ENCODE measurements at regions not wholly inside any gene's neighbourhood (a gene's known extent, or its start where the extent isn't known, plus 50 kb on each side); places are given as distances from the start of the nearest gene placed in this dataset.
A peak's percentile ranks its signal among the peaks of the same experiment; 100 is the strongest.
"Not testable (repeated sequence)": the region's sequence is repeated elsewhere in the genome, so short reads cannot be mapped to it uniquely, and the experiment has no call there.

DNA sequence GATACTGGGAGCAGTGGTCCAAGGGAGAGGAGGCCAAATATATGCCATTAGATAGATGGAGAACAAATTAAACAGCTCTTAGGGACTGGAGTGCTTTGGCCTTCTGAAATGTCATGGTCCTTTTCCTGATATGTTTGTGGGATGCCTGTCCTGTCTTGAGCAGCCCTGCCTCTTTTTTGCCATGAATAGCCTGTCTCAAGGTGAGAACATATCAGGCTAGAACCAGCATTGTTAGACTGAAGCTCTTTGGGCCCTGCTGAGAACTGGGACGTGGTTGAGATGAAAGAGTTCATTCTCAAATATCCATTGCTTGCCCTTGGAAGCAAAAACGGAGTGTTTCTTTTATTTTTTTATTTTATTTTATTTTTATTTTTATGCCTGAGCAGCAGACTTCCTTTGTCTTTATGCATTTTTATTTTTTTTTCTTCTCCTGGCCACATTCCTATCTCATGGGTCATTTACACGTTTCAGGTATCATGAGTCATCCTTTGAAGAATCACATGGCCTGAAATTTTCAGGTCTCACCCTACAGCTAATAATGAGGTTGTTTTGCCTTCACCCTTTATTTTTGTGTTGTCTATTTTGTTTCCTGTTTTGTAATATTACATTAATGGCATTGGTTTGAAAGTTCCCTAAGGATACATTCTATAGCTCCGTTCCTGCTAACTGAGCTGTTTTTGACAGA, 371.4 kb downstream of the PSAT1 start:
- no peak for DNase-seq

DNA sequence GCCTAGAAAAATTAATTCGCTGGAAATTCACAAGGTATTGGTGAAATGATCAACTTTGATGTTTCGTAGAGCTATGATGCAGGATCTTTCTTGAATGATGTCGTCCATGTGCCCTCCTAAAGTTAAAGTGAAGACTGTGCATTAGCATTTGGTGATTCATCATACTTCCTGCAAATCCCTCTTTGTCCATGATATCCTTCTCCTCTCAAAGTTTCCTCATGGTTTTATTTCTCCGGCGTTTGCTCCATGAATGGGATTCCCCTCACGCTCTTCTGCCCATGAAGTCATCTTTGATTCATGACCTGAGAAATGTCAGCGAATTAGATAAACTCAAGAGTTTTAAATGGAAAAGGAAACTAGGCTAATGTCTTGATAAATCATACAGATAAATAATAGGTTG, 372.7 kb downstream of the PSAT1 start:
- DNase-seq = no peak

GRCh38 chr9:78671785-78672184, 374.9 kb downstream of the PSAT1 start:
- DNase-seq = no peak

- DNase-seq = no peak
These were observed 377.9 kb downstream of the PSAT1 start for GRCh38 chr9:78674874-78675273.

DNA sequence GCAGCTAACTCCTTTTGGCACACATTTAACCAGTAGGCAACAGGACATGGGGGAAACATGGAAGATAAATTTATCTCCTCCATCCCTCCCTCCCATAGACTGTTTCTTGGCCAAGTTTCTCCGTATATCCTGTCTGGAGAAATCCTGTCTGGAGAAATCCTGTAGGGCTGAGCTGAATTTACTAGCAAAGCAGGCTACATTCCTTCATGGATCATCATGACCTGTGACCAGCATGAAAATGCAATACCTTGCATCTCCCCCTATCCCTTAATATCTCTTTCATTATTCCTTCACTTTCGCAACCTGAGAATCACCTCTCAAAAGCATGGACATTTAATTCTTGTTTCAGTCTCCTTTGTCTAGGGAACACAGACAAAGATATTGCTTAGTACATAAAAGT, 379.1 kb downstream of the PSAT1 start:
- DNase-seq = no peak

- no peak for DNase-seq
These were observed 379.7 kb downstream of the PSAT1 start for GRCh38 chr9:78676623-78677022.

DNA sequence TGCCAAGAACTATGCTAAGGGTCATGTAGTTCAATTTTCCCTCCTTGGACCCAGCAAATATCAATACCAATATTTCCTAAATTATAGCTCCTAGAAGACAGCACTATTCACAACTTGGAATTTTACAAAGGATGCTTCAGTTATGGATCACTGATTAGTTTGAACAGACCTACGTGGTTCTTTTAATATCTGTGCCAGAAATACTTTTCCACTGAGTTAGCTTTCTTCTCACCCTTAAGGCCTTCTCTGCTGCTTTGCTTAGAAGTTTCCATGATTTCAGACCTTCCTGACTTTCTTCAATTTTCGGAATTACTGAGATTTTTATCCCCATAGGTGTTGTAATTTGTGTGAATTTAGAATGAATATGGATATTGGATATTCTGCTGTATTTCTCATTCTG, 380.4 kb downstream of the PSAT1 start:
- DNase-seq = no peak

DNA sequence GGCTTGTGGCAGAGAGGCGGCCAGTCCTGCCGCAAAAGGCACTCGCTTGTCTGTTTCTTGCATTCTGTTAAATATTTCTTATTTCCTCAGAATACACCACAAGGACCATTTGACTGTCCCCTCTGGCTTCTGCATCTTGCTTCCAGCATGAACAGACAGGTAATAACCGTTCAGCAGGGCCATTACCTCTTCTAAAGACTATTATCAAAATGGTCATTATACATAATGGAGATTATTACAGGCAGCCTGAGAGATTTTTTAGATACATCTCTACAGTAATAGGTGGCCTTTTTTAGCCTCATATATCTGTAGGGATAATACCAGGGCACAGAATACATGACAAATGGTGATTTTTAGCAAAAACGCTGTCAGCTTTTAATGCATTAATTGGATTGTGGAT, 382.0 kb downstream of the PSAT1 start:
- DNase-seq = no peak

- no peak for DNase-seq
These were observed 383.3 kb downstream of the PSAT1 start for GRCh38 chr9:78680196-78680595.

GRCh38 chr9:78682216-78682615, 385.3 kb downstream of the PSAT1 start:
- no peak for DNase-seq

GRCh38 chr9:78685471-78685870, 388.5 kb downstream of the PSAT1 start:
- DNase-seq = no peak

- no peak for DNase-seq
These were observed 391.9 kb downstream of the PSAT1 start for GRCh38 chr9:78688796-78689195.

GRCh38 chr9:78691542-78691941, 394.6 kb downstream of the PSAT1 start:
- no peak for DNase-seq

- no peak for DNase-seq
These were observed 395.9 kb downstream of the PSAT1 start for GRCh38 chr9:78692871-78693270.

DNA sequence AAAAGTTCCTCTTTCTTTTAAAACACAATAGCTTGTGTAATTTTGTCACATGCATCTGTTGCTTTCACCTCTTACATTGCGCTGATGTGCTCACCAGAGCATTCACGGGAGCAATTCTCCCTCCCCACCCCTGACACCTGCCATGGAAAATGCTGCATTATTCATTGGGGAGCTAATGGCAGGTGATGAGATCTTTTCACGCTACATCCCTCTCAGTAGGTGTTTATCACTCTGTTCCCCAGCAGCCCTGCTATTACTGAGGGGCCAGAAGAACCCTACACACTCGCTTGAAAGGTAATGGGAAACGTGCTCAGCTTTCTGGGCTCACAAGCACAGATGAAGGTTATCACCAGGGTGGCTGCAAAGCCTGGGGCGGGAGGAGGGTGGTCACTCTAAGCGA, 398.0 kb downstream of the PSAT1 start:
- DNase-seq = no peak

DNA sequence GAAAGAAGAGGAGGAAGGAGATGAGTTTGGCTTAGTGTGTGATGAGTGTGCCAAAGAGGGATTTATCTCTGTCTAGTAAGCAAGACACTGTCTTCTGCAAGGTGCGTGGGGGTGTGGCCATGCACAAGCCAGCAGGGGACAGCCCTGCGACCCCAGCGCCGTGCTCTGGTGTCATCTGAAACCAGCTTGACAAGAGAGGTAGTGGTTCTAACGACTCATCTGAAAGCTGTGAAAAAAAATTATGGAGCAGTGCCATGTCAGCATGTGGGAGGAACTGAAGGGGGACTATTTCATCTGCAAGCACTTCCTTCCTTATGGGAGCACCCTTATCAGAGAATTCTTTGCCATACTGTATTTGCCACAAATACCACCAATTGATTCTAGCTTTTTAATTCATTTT, 398.6 kb downstream of the PSAT1 start:
- DNase-seq = no peak

GRCh38 chr9:78697618-78698017, 400.7 kb downstream of the PSAT1 start:
- no peak for DNase-seq

- DNase-seq = no peak
These were observed 401.4 kb downstream of the PSAT1 start for GRCh38 chr9:78698371-78698770.

DNA sequence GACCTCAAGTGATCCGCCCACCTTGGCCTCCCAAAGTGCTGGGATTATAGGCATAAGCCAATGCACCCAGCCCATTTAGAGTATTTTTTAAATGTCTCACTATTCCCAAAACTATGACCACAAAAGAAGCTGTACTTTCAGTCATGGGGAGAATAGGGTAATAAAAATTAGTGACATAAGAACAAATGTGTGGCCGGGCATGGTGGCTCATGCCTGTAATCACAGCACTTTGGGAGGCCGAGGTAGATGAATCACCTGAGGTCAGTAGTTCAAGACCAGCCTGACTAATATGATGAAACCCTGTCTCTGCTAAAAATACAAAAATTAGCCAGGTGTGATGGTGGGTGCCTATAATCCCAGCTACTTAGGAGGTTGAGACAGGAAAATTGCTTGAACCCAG, 402.3 kb downstream of the PSAT1 start:
- not testable (repeated sequence) for DNase-seq

- peak in 1 of 51 donors; percentile 3 for DNase-seq
These were observed 407.2 kb downstream of the PSAT1 start for GRCh38 chr9:78704153-78704552.

DNA sequence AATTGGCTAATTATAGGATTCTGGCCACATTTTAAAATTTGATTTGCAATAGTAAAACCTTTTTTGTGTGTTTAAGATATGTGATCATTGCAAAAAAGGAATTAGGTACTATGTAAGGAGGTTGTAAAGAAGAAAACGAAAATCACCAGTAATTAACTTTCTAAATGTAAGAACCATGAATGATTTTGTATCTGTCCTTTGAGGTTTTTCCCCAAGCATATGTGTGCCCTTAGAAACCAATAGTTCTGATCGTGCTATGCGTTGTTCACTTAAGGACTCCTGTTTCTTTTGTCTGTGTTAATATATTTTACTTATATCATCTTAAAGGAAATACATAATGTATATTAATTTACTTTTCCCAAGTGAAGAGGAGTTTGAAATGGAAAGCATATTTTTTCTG, 410.2 kb downstream of the PSAT1 start:
- no peak for DNase-seq

DNA sequence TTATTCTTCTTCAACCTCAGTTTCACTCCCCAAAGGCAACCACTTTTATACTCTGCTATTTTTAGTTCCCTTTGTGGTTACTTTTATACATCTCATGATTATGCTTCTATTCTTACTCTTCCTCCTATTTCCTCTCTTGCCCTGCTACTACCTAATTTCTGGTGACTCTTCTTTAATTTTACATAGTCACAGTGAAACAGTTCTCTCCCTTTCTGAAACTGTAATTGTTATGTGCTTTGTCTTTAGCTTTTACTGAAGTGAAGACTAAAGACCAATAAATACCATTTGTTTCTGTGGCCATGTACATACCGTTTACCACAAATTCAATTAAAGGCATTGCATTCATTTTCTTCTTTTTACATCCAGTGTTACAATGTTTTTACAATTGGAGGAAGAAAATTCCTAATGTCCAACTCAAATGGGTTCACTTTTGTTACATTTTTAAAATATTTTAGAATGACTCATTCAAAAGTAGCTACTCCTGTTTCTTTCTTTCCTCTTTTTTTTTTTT, 410.6 kb downstream of the PSAT1 start:
- DNase-seq = no peak

DNA sequence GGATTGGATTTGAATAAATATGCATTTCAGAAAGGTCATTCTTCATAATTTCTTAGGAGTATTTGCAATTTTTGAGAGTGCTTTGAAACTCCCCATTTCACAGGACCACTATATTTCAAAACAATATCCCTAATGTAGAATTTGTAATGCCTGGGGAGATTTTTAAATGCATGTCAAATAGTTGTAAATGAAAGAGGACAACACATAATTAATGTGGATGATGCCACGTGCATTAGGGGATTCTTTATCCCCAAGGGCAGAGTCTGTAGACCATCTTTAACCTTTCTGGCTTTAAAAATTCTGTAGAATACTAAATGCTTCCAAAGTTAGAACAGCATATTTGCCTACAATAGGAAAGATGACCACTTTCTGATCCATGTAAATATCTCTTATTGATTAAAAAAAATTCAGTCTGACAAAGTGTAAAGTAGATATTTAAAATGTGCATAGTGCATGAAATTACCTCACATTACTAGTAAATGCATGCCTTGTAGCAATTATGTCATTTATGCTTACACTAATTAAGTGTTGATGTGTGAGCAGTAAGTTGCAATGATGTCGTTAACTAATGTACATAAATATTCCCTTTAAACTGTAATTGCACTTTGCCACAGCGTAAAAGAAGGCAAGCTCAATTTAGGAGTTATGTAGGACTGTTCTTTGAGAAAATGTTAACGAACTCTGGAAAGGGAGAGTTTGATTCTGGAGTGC, 416.1 kb downstream of the PSAT1 start:
- DNase-seq = no peak
